Neural cell (in vitro differentiated cells): ENCODE measurements at regions not wholly inside any gene's neighbourhood (a gene's known extent, or its start where the extent isn't known, plus 50 kb on each side); places are given as distances from the start of the nearest gene placed in this dataset.

Source experiments
- H2AFZ ChIP-seq: fragments of 200-600, 300-800 bp; sonication (generic), shearing (Covaris generic); 2 replicates; pipeline ENCODE4 v1.6.0; 2014; ENCODE audit warnings: low read depth, mild to moderate bottlenecking, antibody characterized with exemption, low read length, moderate library complexity
- H3F3A ChIP-seq: fragments of 200-600 bp; shearing (Covaris generic); 2 replicates; pipeline ENCODE4 v1.6.1; 2016; ENCODE audit warnings: mild to moderate bottlenecking, moderate library complexity, mixed read lengths, antibody characterized with exemption, low read length; ENCODE audit not compliant: insufficient read depth, poor library complexity, severe bottlenecking
- H3K27ac ChIP-seq: fragments of 200-600, 300-800 bp; sonication (generic), shearing (Covaris generic); 2 replicates; pipeline ENCODE4 v1.5.1; 2014; ENCODE audit warnings: mild to moderate bottlenecking, low read length, moderate library complexity
- H3K27me3 ChIP-seq: fragments of 300-800, 200-600 bp; sonication (generic), shearing (Covaris generic); 2 replicates; pipeline ENCODE4 v1.6.0; 2014; ENCODE audit warnings: mild to moderate bottlenecking, low read depth, low read length, moderate library complexity; ENCODE audit not compliant: insufficient read depth
- H3K36me3 ChIP-seq: fragments of 300-800, 200-600 bp; sonication (generic), shearing (Covaris generic); 2 replicates; pipeline ENCODE4 v1.5.1; 2014; ENCODE audit warnings: mild to moderate bottlenecking, antibody characterized with exemption, low read length, moderate library complexity; ENCODE audit not compliant: insufficient read depth
- H3K4me2 ChIP-seq: fragments of 300-800, 200-600 bp; sonication (generic), shearing (Covaris generic); 2 replicates; pipeline ENCODE4 v1.6.0; 2014; ENCODE audit warnings: mild to moderate bottlenecking, low read length
- H3K4me3 ChIP-seq: fragments of 300-800, 200-600 bp; sonication (generic), shearing (Covaris generic); 2 replicates; pipeline ENCODE4 v1.5.1; 2014; ENCODE audit warnings: mild to moderate bottlenecking, low read length, moderate library complexity
- H3K79me2 ChIP-seq: fragments of 200-600 bp; shearing (Covaris generic); replicated peaks from 2 replicates; pipeline ENCODE4 v1.6.0; 2014; ENCODE audit warnings: mild to moderate bottlenecking, low read length, moderate library complexity; ENCODE audit not compliant: insufficient read depth
- H3K9ac ChIP-seq: fragments of 300-800, 200-600 bp; sonication (generic), shearing (Covaris generic); 2 replicates; pipeline ENCODE4 v1.6.1; 2016; ENCODE audit warnings: mild to moderate bottlenecking, low read length, mixed read lengths
- H3K9me2 ChIP-seq: fragments of 200-600 bp; shearing (Covaris generic); 2 replicates; pipeline ENCODE4 v1.6.1; 2016; ENCODE audit warnings: mild to moderate bottlenecking, low read length, mixed read lengths; ENCODE audit not compliant: insufficient read depth
- H3K9me3 ChIP-seq: fragments of 200-600, 300-800 bp; sonication (generic), shearing (Covaris generic); 2 replicates; pipeline ENCODE4 v1.6.1; 2016; ENCODE audit warnings: mild to moderate bottlenecking, mixed run types, low read length, moderate library complexity, mixed read lengths
- H4K20me1 ChIP-seq: fragments of 200-600 bp; shearing (Covaris generic); 2 replicates; pipeline ENCODE4 v1.6.1; 2016; ENCODE audit warnings: mild to moderate bottlenecking, mixed run types; ENCODE audit not compliant: insufficient read depth
- EP300 ChIP-seq: fragments of 450-650 bp; conservative IDR thresholded peaks from 2 replicates; pipeline ENCODE4 v1.6.1; 2014; ENCODE audit warnings: antibody characterized with exemption, mild to moderate bottlenecking, moderate library complexity; ENCODE audit not compliant: poor library complexity, severe bottlenecking
- EZH2 ChIP-seq: fragments of 200-600, 300-800 bp; shearing (Covaris generic), sonication (generic); IDR thresholded peaks from 2 replicates; pipeline ENCODE4 v1.6.1; 2014; ENCODE audit warnings: antibody characterized with exemption, low read length, borderline replicate concordance, mild to moderate bottlenecking; ENCODE audit not compliant: insufficient read depth, poor library complexity, severe bottlenecking
- MXI1 ChIP-seq: fragments of 450-650 bp; conservative IDR thresholded peaks from 2 replicates; pipeline ENCODE4 v1.6.1; 2014; ENCODE audit warnings: antibody characterized with exemption, mild to moderate bottlenecking; ENCODE audit not compliant: poor library complexity, severe bottlenecking
- POLR2AphosphoS5 ChIP-seq: IDR thresholded peaks from 2 replicates; pipeline ENCODE4 v1.6.1; 2012
- RAD21 ChIP-seq: fragments of 450-650 bp; conservative IDR thresholded peaks from 2 replicates; pipeline ENCODE4 v1.6.1; 2014; ENCODE audit warnings: antibody characterized with exemption, mild to moderate bottlenecking, moderate library complexity
- SMC3 ChIP-seq: fragments of 450-650 bp; conservative IDR thresholded peaks from 2 replicates; pipeline ENCODE4 v1.6.1; 2014; ENCODE audit warnings: antibody characterized with exemption, mild to moderate bottlenecking, moderate library complexity; ENCODE audit not compliant: poor library complexity
- TAF1 ChIP-seq: IDR thresholded peaks from 2 replicates; pipeline ENCODE4 v1.6.1; 2012; ENCODE audit warnings: low read depth
- TF ChIP-seq, protein P1 (sequence below): IDR thresholded peaks from 2 replicates; pipeline ENCODE4 v1.6.1; 2012; ENCODE audit warnings: borderline replicate concordance
- TF ChIP-seq, protein P2 (sequence below): fragments of 450-650 bp; IDR thresholded peaks from 2 replicates; pipeline ENCODE4 v1.5.1; 2014; ENCODE audit warnings: antibody characterized with exemption, mild to moderate bottlenecking, moderate library complexity; ENCODE audit not compliant: poor library complexity, severe bottlenecking

- TF ChIP-seq SMC3 = no peak
- no peak for TF ChIP-seq EP300
- TF ChIP-seq MXI1 = no peak
- TF ChIP-seq EZH2 = no peak
- TF ChIP-seq, protein P1, sequence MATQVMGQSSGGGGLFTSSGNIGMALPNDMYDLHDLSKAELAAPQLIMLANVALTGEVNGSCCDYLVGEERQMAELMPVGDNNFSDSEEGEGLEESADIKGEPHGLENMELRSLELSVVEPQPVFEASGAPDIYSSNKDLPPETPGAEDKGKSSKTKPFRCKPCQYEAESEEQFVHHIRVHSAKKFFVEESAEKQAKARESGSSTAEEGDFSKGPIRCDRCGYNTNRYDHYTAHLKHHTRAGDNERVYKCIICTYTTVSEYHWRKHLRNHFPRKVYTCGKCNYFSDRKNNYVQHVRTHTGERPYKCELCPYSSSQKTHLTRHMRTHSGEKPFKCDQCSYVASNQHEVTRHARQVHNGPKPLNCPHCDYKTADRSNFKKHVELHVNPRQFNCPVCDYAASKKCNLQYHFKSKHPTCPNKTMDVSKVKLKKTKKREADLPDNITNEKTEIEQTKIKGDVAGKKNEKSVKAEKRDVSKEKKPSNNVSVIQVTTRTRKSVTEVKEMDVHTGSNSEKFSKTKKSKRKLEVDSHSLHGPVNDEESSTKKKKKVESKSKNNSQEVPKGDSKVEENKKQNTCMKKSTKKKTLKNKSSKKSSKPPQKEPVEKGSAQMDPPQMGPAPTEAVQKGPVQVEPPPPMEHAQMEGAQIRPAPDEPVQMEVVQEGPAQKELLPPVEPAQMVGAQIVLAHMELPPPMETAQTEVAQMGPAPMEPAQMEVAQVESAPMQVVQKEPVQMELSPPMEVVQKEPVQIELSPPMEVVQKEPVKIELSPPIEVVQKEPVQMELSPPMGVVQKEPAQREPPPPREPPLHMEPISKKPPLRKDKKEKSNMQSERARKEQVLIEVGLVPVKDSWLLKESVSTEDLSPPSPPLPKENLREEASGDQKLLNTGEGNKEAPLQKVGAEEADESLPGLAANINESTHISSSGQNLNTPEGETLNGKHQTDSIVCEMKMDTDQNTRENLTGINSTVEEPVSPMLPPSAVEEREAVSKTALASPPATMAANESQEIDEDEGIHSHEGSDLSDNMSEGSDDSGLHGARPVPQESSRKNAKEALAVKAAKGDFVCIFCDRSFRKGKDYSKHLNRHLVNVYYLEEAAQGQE = no peak
- TF ChIP-seq, protein P2, sequence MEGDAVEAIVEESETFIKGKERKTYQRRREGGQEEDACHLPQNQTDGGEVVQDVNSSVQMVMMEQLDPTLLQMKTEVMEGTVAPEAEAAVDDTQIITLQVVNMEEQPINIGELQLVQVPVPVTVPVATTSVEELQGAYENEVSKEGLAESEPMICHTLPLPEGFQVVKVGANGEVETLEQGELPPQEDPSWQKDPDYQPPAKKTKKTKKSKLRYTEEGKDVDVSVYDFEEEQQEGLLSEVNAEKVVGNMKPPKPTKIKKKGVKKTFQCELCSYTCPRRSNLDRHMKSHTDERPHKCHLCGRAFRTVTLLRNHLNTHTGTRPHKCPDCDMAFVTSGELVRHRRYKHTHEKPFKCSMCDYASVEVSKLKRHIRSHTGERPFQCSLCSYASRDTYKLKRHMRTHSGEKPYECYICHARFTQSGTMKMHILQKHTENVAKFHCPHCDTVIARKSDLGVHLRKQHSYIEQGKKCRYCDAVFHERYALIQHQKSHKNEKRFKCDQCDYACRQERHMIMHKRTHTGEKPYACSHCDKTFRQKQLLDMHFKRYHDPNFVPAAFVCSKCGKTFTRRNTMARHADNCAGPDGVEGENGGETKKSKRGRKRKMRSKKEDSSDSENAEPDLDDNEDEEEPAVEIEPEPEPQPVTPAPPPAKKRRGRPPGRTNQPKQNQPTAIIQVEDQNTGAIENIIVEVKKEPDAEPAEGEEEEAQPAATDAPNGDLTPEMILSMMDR = no peak
- no peak for TF ChIP-seq POLR2AphosphoS5
- no peaks in the 10 kb centered on the region for H3F3A ChIP-seq
- no peaks in the 10 kb centered on the region for H3K27me3 ChIP-seq
- no peaks in the 10 kb centered on the region for H3K9me2 ChIP-seq
- H3K36me3 ChIP-seq = no peaks in the 10 kb centered on the region
- no peak overlapping the region for H3K27ac ChIP-seq
- no peak overlapping the region for H2AFZ ChIP-seq
- no peaks in the 10 kb centered on the region for H4K20me1 ChIP-seq
- no peak overlapping the region for H3K4me3 ChIP-seq
- H3K9me3 ChIP-seq = no peaks in the 10 kb centered on the region
- H3K4me2 ChIP-seq = no peak overlapping the region
- H3K79me2 ChIP-seq = no peaks in the 10 kb centered on the region
- no peak overlapping the region for H3K9ac ChIP-seq
Measured at GRCh38 chr18:52222211-52222610, 117.8 kb upstream of the DCC start.

DNA sequence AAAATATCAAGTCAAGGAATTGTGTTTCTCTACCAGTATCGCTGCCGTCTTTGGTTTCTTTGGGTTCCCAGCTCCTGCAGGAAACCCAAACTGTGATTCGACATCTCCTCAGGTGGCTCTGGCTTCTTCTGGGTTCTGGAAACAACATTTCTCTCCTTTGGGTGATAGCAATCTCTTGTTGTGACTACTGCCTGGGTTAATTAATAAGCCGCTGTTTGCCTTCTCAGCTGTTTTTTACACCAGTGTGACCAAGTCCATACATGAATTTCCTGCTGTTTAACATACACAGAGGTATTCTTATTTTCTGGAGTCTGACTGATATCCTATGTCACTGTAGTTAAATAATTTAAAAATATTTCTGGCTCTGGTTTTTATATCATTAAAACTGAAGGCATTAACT is 112.5 kb upstream of the DCC start:
- H3K27ac ChIP-seq = no peak overlapping the region
- no peaks in the 10 kb centered on the region for H3K79me2 ChIP-seq
- H4K20me1 ChIP-seq = no peaks in the 10 kb centered on the region
- H3K4me3 ChIP-seq = no peak overlapping the region
- H3K4me2 ChIP-seq = no peak overlapping the region
- H3K9me2 ChIP-seq = no peaks in the 10 kb centered on the region
- no peaks in the 10 kb centered on the region for H3K36me3 ChIP-seq
- TF ChIP-seq POLR2AphosphoS5 = no peak
- TF ChIP-seq, protein P2 = no peak
- TF ChIP-seq, protein P1 = no peak
- TF ChIP-seq EP300 = no peak
- TF ChIP-seq EZH2 = no peak
- TF ChIP-seq SMC3 = no peak
- TF ChIP-seq RAD21 = no peak
- TF ChIP-seq MXI1 = no peak
- no peak for TF ChIP-seq TAF1
- no peak overlapping the region for H3K9ac ChIP-seq
- H3K9me3 ChIP-seq = no peaks in the 10 kb centered on the region
- no peaks in the 10 kb centered on the region for H3F3A ChIP-seq
- H2AFZ ChIP-seq = no peak overlapping the region
- no peaks in the 10 kb centered on the region for H3K27me3 ChIP-seq
